ENCODE measurements at regions not wholly inside any gene's neighbourhood (a gene's known extent, or its start where the extent isn't known, plus 50 kb on each side); places are given as distances from the start of the nearest gene placed in this dataset.

DNA sequence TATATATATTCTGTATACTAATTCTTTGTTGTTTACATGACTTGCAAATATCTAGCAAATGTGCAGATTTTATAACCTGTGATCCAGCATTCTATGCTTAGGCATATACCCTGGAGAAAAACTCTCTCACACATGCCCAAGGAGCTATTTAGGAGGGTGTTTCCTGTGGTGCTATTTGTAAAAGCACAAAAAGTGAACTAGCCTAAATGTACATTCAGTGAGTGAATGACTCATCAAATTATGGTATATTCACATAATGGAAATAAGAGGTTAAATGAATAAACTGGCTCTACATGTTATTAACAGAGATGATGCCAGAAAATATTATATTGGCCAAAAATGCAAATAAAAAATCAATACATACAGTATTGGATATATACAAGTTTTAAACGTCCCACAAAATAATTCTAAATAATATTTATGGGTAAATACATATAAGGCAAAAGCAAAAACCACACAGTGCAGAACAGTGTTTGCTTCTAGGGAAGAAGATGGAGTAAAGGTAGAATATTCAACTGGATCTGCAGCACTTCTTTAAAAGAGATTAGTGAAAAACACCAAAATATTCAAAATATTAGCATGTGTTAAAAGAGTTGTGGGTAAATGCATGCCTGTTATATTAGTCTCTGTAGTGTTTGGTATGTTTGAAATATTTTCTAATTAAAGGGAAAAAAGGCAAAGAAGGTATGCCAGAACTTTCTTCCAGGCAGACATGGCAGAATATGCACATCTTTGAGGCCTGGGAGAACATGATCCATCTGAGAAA, 344.7 kb downstream of the KLF5 start:
- TF ChIP-seq GATA1 (IDR thresholded peaks at IDR 0.05; ENCODE audit: low read depth, low read length): no peak
- TF ChIP-seq POLR2A (IDR thresholded peaks at IDR 0.05; ENCODE audit: low read length): no peak
- no peak for DNase-seq

DNA sequence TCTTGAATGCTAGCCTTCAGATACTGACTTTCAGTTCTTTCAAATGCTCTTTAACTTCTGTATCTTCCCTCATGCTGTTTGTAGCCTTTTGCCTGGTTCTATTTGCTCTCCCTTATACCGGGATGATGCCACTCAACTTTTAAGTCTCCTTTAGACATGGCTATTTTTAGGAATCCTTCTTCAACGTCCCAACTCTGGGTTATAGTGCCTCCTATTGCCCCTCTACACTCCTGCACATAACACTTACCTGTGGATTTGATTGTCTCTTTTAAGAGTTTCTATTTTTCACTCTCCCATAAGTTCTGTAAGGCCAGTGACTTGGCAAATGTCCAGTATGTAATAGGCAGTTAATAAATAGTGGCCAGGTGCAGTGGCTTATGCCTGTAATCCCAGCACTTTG, 343.0 kb downstream of the KLF5 start:
- DNase-seq: no peak
- TF ChIP-seq POLR2A (IDR thresholded peaks at IDR 0.05; ENCODE audit: low read length) (no peak), GATA1 (IDR thresholded peaks at IDR 0.05; ENCODE audit: low read depth, low read length) (no peak)

DNA sequence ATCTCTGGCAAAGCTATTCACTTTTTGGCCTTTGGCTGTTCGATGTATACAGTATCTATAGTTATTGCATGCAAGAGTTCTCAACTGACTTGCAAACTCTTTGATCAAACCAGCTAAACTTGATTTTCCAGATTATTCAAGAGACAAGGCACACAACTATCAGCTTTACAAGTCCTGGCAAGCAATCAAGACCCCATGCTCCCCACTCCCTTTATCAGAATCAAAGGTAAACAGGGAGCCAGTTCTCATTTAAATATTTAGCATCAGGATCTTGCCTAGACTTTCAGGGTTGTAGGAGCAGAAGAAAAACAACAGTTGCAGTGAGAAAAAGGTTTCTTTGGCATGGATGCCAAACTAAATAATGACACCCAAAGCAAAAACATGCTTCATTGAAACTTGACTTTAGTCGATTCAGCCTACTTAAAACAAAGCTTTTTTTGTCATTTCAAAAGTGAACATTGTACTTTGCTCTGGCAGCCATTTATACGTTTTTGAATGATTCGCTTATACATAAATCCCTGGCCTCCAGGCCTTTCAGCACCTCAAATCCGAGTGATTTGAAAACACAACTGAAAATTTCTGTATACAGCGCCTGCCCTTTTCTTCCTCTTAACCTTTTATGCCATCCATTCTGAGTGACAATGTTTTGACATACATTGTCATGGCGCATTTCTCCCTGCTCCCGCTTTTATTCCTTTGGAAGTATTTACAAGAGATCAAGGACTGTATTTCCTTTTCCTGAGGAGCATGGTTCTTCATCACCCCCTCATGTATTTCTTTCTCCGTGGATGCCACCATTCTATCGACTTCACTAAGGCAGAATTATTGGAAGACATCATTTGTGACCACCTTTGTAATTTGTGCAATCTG, 340.8 kb downstream of the KLF5 start:
- TF ChIP-seq GATA1 (IDR thresholded peaks at IDR 0.05; ENCODE audit: low read depth, low read length): no peak
- TF ChIP-seq POLR2A (IDR thresholded peaks at IDR 0.05; ENCODE audit: low read length): no peak

DNA sequence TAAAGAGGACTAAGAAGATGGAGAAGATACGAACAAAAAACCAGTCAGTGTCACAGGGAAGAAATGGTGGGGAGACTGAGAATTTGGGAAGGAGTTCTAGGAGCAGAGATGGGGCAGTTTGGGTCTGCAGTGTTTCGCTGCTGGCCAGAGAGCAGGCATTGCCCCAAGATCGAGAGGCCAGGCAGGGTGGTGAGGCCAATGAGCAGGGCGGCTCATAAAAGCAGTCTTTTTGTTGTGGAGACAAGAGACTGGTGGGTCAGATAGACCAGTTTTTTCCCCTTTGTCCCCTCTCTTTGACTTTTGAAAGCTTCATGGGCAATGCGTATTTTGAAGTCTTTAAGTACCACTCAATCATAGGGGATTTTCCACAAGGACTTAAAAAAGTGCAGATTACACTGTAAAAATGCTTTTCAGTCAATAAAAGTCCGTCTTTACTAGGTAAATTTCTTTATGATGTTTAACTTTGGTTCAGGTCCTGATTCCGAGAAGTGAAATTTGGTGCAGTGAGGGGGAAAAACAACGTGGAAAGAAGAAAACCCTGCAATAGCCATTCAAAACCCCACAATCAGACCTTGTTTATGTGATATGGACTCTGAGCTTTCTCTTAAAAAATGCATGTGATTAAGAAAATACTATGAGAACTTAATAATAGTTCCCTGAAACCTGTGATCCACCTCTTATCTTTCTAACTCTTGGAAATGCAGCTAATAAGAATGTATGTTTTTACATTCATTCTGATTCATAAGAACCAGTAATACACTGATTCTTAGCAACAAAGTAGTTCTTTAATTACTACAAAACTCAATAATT, 338.9 kb downstream of the KLF5 start:
- no peak for DNase-seq
- TF ChIP-seq GATA1 (IDR thresholded peaks at IDR 0.05; ENCODE audit: low read depth, low read length) (no peak), POLR2A (IDR thresholded peaks at IDR 0.05; ENCODE audit: low read length) (no peak)

More for the DNA sequence above, 340.8 kb downstream of the KLF5 start:
- DNase-seq: no peak

DNA sequence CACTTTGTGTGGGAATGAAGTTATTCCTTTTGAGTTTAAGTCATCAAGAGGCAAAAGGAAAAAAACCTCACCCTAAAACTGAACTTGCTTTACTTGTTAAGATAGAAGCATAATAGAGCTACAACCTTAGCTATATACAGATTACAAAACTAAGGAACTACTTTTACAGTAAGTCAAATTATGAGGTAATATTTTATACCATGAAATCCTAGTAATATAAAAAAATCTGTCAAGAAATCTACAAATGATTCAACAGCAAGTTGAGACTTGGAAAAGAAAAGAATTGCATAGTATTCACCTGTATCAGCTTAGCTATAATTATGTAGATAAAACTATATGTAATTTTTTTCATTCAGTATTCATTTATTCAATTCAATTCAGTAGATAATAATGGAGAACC, 335.3 kb downstream of the KLF5 start:
- TF ChIP-seq GATA1 (IDR thresholded peaks at IDR 0.05; ENCODE audit: low read depth, low read length): no peak
- no peak for TF ChIP-seq POLR2A (IDR thresholded peaks at IDR 0.05; ENCODE audit: low read length)
- no peak for DNase-seq

DNA sequence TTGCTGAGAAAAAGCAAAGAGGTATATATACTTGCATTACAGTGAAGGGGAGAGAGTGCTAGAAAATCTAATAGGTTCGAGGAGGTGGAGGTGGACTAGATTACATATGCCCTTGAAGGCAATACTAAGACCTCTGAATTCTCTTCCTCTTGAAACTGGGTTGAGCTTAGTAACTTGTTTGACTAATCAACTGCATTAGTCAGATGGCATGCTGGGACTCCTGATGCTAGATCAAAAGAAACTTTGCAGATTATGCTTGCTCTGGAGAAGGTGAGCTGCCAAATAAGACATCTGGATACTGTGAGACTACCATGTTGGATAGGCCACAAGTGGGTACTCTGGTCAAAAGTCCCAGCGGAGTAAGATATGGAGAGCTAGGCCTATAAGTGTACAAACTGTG, 331.3 kb downstream of the KLF5 start:
- DNase-seq: no peak
- TF ChIP-seq GATA1 (IDR thresholded peaks at IDR 0.05; ENCODE audit: low read depth, low read length) (no peak), POLR2A (IDR thresholded peaks at IDR 0.05; ENCODE audit: low read length) (no peak)

DNA sequence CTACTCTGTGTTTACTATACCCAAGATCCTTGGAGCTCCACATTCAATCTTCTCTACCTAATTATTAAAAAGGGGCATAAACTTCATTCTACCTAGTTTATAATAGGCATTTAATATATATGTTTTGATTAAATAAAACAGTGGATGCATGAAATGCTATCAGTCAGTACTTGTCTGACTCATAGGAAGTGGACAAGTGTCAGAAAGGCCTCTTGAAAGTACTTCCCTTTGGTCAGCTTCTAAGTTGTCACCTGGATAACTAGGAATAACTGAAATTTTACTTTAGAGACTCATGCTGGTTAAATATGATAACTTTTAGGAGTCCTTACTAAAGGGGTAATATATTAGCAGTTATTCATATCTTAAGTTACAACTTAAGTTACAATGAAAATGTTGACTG, 329.8 kb downstream of the KLF5 start:
- TF ChIP-seq GATA1 (IDR thresholded peaks at IDR 0.05; ENCODE audit: low read depth, low read length) (no peak), POLR2A (IDR thresholded peaks at IDR 0.05; ENCODE audit: low read length) (no peak)
- DNase-seq: no peak

DNA sequence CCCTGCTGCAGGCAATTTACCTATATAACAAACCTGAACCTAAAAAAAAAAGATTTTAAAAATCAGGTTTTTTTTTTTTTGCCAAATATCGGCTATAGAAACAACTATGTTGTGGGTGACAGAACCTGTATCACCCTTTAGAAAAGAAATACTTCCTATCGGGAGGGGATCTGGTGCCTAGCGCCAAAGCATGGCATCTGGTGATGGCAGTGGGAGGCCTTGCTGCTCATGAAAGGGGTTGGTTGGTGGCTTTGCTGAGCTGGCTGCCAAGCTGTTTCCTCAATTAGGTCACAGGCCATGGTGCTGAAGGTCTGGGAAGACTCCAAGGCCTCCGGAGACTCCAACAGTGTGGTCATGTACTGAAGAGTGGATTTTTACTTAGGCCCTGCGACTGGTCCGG, 328.5 kb downstream of the KLF5 start:
- TF ChIP-seq GATA1 (IDR thresholded peaks at IDR 0.05; ENCODE audit: low read depth, low read length): no peak
- no peak for TF ChIP-seq POLR2A (IDR thresholded peaks at IDR 0.05; ENCODE audit: low read length)
- no peak for DNase-seq

DNA sequence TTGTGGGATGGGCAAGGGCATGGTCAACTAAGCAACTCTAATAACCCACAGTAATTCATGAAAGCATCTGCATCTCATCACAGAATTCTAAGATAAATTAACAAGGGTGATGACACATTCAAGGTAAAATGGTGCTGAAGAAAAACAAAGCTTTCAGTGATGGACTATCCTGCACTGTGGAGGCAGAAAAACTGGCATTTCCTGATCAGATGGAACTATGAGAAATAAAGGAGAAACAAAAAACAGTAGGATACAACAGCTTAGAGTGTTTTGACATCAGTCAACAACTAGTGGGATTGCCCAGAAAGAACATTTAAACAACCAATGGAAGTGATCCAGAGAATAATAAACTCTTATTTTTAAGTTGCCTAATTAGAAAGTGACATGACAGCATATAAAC, 327.0 kb downstream of the KLF5 start:
- no peak for DNase-seq
- TF ChIP-seq POLR2A (IDR thresholded peaks at IDR 0.05; ENCODE audit: low read length): no peak
- TF ChIP-seq GATA1 (IDR thresholded peaks at IDR 0.05; ENCODE audit: low read depth, low read length): no peak

DNA sequence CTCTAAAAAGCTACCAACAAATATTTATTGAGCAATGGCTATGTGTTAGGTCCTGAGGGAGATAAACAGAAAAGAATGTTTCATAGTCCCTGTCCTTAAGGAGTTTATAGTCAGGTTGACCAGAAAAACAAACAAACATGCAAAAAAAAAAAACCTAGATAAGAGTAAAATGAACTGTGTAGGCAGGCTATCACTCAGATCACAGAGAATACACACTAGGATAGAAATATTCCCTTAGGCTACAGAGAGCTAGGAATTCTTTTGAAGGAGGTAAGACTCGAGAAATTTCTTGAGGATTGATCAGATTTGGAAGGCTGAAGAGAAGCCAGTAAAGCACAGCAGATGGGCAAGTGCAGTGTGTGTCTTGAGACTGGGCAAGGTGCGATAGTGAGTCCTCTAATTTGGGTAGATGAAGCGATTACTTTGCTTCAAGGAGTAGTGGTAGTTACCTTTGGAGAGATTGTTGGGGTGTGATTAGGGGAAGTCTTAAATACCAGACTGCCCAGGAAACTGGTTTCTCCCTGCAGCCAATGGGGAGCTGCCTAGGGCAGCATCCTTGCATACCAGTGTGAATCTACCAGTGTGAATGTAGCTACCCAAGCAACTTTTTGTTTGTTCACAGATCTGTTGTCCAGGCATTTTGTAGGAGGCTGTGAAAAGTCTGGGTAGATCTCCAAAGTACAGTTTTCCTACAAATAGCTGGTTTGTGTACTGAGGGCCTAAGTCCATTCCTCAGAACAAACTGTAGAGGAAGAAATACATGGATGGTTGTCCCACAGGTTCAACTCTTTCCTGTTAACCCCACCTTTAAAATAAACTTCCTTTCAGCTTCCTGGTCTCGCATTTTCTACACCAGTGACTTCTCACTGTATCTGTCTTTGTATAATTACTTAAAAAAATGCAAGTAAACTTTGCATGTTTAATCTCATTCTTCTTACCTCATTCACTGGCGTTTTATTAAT, 314.1 kb downstream of the KLF5 start:
- no peak for DNase-seq
- TF ChIP-seq POLR2A (IDR thresholded peaks at IDR 0.05; ENCODE audit: low read length) (no peak), GATA1 (IDR thresholded peaks at IDR 0.05; ENCODE audit: low read depth, low read length) (no peak)

DNA sequence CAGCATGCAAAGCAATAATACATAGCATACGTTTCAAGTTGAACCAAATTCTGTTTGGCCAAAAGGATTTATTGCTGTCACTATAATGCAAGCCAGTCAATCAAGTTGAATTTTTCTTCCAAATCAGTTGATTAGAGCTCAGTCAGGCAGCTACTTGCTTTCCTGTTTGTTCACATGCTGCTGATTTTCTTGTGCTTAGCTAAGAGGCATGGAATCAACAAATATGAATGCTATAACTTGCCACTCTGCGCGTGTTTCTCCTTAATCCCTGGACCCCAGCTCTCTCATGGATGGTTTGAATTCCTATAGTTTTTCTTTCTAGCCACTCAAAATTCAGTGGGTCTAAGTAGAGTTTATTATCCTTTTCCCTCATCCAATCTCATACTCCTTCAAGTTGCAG, 311.3 kb downstream of the KLF5 start:
- TF ChIP-seq POLR2A (IDR thresholded peaks at IDR 0.05; ENCODE audit: low read length) (no peak), GATA1 (IDR thresholded peaks at IDR 0.05; ENCODE audit: low read depth, low read length) (no peak)
- DNase-seq: no peak

DNA sequence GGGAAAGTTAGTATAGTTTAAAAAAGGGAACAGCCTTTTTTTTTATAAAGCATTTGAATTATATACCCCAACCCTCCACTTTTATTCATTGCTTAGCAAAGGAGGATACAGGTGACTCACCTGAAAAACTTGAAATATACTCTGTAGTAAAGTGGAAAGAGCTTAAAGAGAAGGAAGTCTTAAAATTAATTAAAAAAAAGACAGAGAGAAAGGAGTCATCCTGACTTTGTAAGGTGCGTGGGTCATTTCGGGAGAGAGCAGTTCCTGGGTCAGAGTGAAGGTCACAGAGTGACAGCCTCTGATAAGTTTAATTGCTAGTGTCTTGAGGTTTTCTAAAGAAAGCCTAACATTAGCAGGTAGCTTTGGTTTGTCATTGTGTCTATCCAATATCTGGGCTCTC, 310.3 kb downstream of the KLF5 start:
- no peak for DNase-seq
- TF ChIP-seq POLR2A (IDR thresholded peaks at IDR 0.05; ENCODE audit: low read length) (no peak), GATA1 (IDR thresholded peaks at IDR 0.05; ENCODE audit: low read depth, low read length) (no peak)

DNA sequence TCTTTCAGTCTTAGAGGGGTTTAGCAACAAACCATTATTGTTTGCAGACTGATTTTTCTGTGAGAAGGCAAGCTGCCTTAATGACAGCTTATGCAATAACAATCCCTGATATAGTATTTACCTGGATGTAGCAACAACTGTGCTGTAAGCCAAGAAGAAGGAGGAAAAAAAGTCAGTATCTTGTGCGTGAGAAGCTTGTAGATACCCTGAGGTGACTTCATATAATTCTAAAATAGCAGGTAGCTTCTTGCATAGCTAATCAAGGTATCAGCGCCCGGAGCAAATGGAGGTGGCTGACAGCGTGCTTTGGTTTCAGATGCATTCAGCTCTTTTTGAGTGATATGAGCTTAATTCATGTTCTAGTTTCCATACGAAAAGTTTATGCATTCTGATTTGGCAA, 309.8 kb downstream of the KLF5 start:
- TF ChIP-seq POLR2A (IDR thresholded peaks at IDR 0.05; ENCODE audit: low read length) (no peak), GATA1 (IDR thresholded peaks at IDR 0.05; ENCODE audit: low read depth, low read length) (no peak)

More for the DNA sequence above, 309.8 kb downstream of the KLF5 start:
- DNase-seq: no peak
